ENCODE measurements at regions not wholly inside any gene's neighbourhood (a gene's known extent, or its start where the extent isn't known, plus 50 kb on each side); places are given as distances from the start of the nearest gene placed in this dataset.

DNA sequence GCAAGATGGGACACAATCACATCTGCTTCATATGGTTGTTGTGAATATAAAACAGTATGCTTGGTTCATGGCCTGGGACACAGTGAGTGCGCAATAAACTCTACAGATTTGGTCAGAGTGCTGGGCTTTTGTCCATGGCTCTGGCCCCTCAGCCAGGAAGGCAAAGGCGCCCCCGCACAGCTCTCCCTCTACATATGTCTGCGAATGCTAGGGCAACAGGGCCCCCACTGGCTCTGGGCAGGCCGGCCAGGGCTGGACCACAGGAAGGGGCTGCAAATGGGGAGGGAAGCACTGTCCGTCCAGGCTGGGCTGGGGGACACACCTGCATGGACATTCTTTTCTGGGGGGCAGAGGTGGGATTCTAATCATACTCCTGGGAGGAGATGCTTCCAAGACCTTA is 151.8 kb upstream of the MLN start:
- no peak overlapping the region for H3K4me3 ChIP-seq (ENCODE audit: low read depth in 1 of 3, low read length in 3 of 3)
- no peak for DNase-seq
- H3K4me1 ChIP-seq (ENCODE audit: control insufficient read depth in 3 of 3, insufficient read depth in 2 of 3, low read depth in 1 of 3, low read length in 2 of 3): peaks cover 0 to 10% (median 0%) of the 10 kb centered on the region in 3 donors
- 91 to 97% (median 95%) methylated on average over 6 of the region's 6 CpGs for WGBS, 3 donors
- H3K9me3 ChIP-seq (ENCODE audit: control insufficient read depth in 2 of 2, insufficient read depth in 1 of 2, low read depth in 1 of 2, low read length in 1 of 2): no peaks in the 10 kb centered on the region
- no peak for FAIRE-seq
- no peaks in the 10 kb centered on the region for H3K36me3 ChIP-seq (ENCODE audit: control insufficient read depth in 3 of 3, insufficient read depth in 2 of 3, low read depth in 1 of 3, low read length in 3 of 3)
- no peaks in the 10 kb centered on the region for H3K27me3 ChIP-seq (ENCODE audit: control insufficient read depth in 3 of 3, insufficient read depth in 3 of 3, low read length in 3 of 3)
- H3K27ac ChIP-seq (ENCODE audit: low read depth in 1 of 3, low read length in 2 of 3): no peak overlapping the region

GRCh38 chr6:33954453-33954852 is 150.7 kb upstream of the MLN start:
- Histone ChIP-seq H3K4me1 (ENCODE audit: control insufficient read depth in 3 of 3, insufficient read depth in 2 of 3, low read depth in 1 of 3, low read length in 2 of 3) (peaks cover 0 to 16% (median 0%) of the 10 kb centered on the region in 3 donors), H3K27me3 (ENCODE audit: control insufficient read depth in 3 of 3, insufficient read depth in 3 of 3, low read length in 3 of 3) (no peaks in the 10 kb centered on the region), H3K4me3 (ENCODE audit: low read depth in 1 of 3, low read length in 3 of 3) (no peak overlapping the region), H3K27ac (ENCODE audit: low read depth in 1 of 3, low read length in 2 of 3) (no peak overlapping the region), H3K36me3 (ENCODE audit: control insufficient read depth in 3 of 3, insufficient read depth in 2 of 3, low read depth in 1 of 3, low read length in 3 of 3) (no peaks in the 10 kb centered on the region), H3K9me3 (ENCODE audit: control insufficient read depth in 2 of 2, insufficient read depth in 1 of 2, low read depth in 1 of 2, low read length in 1 of 2) (no peaks in the 10 kb centered on the region)
- no peak for FAIRE-seq
- WGBS, 3 donors: 54 to 72% (median 62%) methylated on average over 3 of the region's 3 CpGs
- DNase-seq: no peak

- Histone ChIP-seq H3K9me3 (ENCODE audit: control insufficient read depth in 2 of 2, insufficient read depth in 1 of 2, low read depth in 1 of 2, low read length in 1 of 2) (no peaks in the 10 kb centered on the region), H3K4me3 (ENCODE audit: low read depth in 1 of 3, low read length in 3 of 3) (no peak overlapping the region), H3K4me1 (ENCODE audit: control insufficient read depth in 3 of 3, insufficient read depth in 2 of 3, low read depth in 1 of 3, low read length in 2 of 3) (peaks cover 0 to 16% (median 0%) of the 10 kb centered on the region in 3 donors), H3K27ac (ENCODE audit: low read depth in 1 of 3, low read length in 2 of 3) (no peak overlapping the region), H3K27me3 (ENCODE audit: control insufficient read depth in 3 of 3, insufficient read depth in 3 of 3, low read length in 3 of 3) (no peaks in the 10 kb centered on the region), H3K36me3 (ENCODE audit: control insufficient read depth in 3 of 3, insufficient read depth in 2 of 3, low read depth in 1 of 3, low read length in 3 of 3) (no peaks in the 10 kb centered on the region)
- 50 to 55% (median 51%) methylated on average over 3 of the region's 3 CpGs for WGBS, 3 donors
- no peak for FAIRE-seq
- DNase-seq: no peak
Measured at GRCh38 chr6:33953171-33953570, 149.4 kb upstream of the MLN start.

- no peak for DNase-seq
- H3K27ac ChIP-seq (ENCODE audit: low read depth in 1 of 3, low read length in 2 of 3): no peak overlapping the region
- H3K36me3 ChIP-seq (ENCODE audit: control insufficient read depth in 3 of 3, insufficient read depth in 2 of 3, low read depth in 1 of 3, low read length in 3 of 3): no peaks in the 10 kb centered on the region
- 74 to 87% (median 87%) methylated on average over 4 of the region's 4 CpGs for WGBS, 3 donors
- H3K27me3 ChIP-seq (ENCODE audit: control insufficient read depth in 3 of 3, insufficient read depth in 3 of 3, low read length in 3 of 3): no peaks in the 10 kb centered on the region
- peaks cover 0 to 16% (median 0%) of the 10 kb centered on the region in 3 donors for H3K4me1 ChIP-seq (ENCODE audit: control insufficient read depth in 3 of 3, insufficient read depth in 2 of 3, low read depth in 1 of 3, low read length in 2 of 3)
- FAIRE-seq: no peak
- H3K4me3 ChIP-seq (ENCODE audit: low read depth in 1 of 3, low read length in 3 of 3): no peak overlapping the region
- H3K9me3 ChIP-seq (ENCODE audit: control insufficient read depth in 2 of 2, insufficient read depth in 1 of 2, low read depth in 1 of 2, low read length in 1 of 2): no peaks in the 10 kb centered on the region
Measured at GRCh38 chr6:33952016-33952415, 148.2 kb upstream of the MLN start.

GRCh38 chr6:33950891-33951889 is 147.4 kb upstream of the MLN start:
- peak overlapping the region in 2 of 3 donors; percentile 52 to 55 for H3K27ac ChIP-seq (ENCODE audit: low read depth in 1 of 3, low read length in 2 of 3)
- 71 to 81% (median 71%) methylated on average over 25 of the region's 25 CpGs for WGBS, 3 donors
- DNase-seq: peak in 1 of 2 donors; percentile 58
- no peaks in the 10 kb centered on the region for H3K36me3 ChIP-seq (ENCODE audit: control insufficient read depth in 3 of 3, insufficient read depth in 2 of 3, low read depth in 1 of 3, low read length in 3 of 3)
- no peaks in the 10 kb centered on the region for H3K9me3 ChIP-seq (ENCODE audit: control insufficient read depth in 2 of 2, insufficient read depth in 1 of 2, low read depth in 1 of 2, low read length in 1 of 2)
- H3K4me3 ChIP-seq (ENCODE audit: low read depth in 1 of 3, low read length in 3 of 3): no peak overlapping the region
- no peak for FAIRE-seq
- no peaks in the 10 kb centered on the region for H3K27me3 ChIP-seq (ENCODE audit: control insufficient read depth in 3 of 3, insufficient read depth in 3 of 3, low read length in 3 of 3)
- peaks cover 0 to 16% (median 0%) of the 10 kb centered on the region in 3 donors for H3K4me1 ChIP-seq (ENCODE audit: control insufficient read depth in 3 of 3, insufficient read depth in 2 of 3, low read depth in 1 of 3, low read length in 2 of 3)

- Histone ChIP-seq H3K4me3 (ENCODE audit: low read depth in 1 of 3, low read length in 3 of 3) (no peak overlapping the region), H3K36me3 (ENCODE audit: control insufficient read depth in 3 of 3, insufficient read depth in 2 of 3, low read depth in 1 of 3, low read length in 3 of 3) (no peaks in the 10 kb centered on the region), H3K4me1 (ENCODE audit: control insufficient read depth in 3 of 3, insufficient read depth in 2 of 3, low read depth in 1 of 3, low read length in 2 of 3) (peaks cover 0 to 16% (median 0%) of the 10 kb centered on the region in 3 donors), H3K9me3 (ENCODE audit: control insufficient read depth in 2 of 2, insufficient read depth in 1 of 2, low read depth in 1 of 2, low read length in 1 of 2) (no peaks in the 10 kb centered on the region), H3K27ac (ENCODE audit: low read depth in 1 of 3, low read length in 2 of 3) (peak overlapping the region in 1 of 3 donors; percentile 52), H3K27me3 (ENCODE audit: control insufficient read depth in 3 of 3, insufficient read depth in 3 of 3, low read length in 3 of 3) (no peaks in the 10 kb centered on the region)
- WGBS, 3 donors: 17 to 50% (median 24%) methylated on average over 2 of the region's 2 CpGs
- DNase-seq (peak; percentile 74 to 83), FAIRE-seq (no peak)
Measured at GRCh38 chr6:33950472-33950881, 146.7 kb upstream of the MLN start.

DNA sequence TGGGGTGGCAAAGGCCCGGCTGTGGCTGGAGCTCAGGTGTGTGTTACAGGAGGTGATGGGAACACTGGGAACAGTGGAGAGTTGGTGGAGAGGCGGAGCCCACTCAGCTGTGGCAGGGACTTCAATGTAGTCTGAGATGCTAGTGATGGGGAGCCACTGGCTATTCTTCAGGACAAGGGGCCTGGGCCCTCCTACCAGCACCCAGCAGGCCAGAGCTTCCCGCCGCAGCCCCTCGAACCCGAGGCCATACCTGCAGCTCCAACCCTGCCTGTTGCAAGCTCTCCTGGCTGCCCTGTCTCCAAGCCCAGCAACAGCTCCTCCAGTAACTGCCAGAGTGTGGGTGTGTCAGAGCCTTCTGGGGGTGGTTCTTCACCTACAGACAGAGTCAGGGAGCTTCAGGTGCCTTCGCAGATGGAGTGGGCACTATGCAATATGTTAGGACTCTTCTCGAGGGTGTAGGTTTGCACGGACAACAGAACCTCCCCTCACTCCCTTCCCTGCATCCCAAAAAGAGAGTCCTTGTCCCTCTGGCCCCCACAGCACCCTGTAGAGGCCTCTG is 146.2 kb upstream of the MLN start:
- H3K4me1 ChIP-seq (ENCODE audit: control insufficient read depth in 3 of 3, insufficient read depth in 2 of 3, low read depth in 1 of 3, low read length in 2 of 3): peaks cover 0 to 18% (median 0%) of the 10 kb centered on the region in 3 donors
- H3K27me3 ChIP-seq (ENCODE audit: control insufficient read depth in 3 of 3, insufficient read depth in 3 of 3, low read length in 3 of 3): no peaks in the 10 kb centered on the region
- no peaks in the 10 kb centered on the region for H3K36me3 ChIP-seq (ENCODE audit: control insufficient read depth in 3 of 3, insufficient read depth in 2 of 3, low read depth in 1 of 3, low read length in 3 of 3)
- H3K27ac ChIP-seq (ENCODE audit: low read depth in 1 of 3, low read length in 2 of 3): peak overlapping the region in 1 of 3 donors; percentile 29
- H3K9me3 ChIP-seq (ENCODE audit: control insufficient read depth in 2 of 2, insufficient read depth in 1 of 2, low read depth in 1 of 2, low read length in 1 of 2): no peaks in the 10 kb centered on the region
- H3K4me3 ChIP-seq (ENCODE audit: low read depth in 1 of 3, low read length in 3 of 3): no peak overlapping the region
- DNase-seq: peak in 1 of 2 donors; percentile 16
- WGBS, 3 donors: 41 to 71% (median 49%) methylated on average over 9 of the region's 9 CpGs
- no peak for FAIRE-seq

GRCh38 chr6:33949111-33949510 is 145.3 kb upstream of the MLN start:
- H3K9me3 ChIP-seq (ENCODE audit: control insufficient read depth in 2 of 2, insufficient read depth in 1 of 2, low read depth in 1 of 2, low read length in 1 of 2): no peaks in the 10 kb centered on the region
- peaks cover 0 to 20% (median 0%) of the 10 kb centered on the region in 3 donors for H3K4me1 ChIP-seq (ENCODE audit: control insufficient read depth in 3 of 3, insufficient read depth in 2 of 3, low read depth in 1 of 3, low read length in 2 of 3)
- no peak overlapping the region for H3K4me3 ChIP-seq (ENCODE audit: low read depth in 1 of 3, low read length in 3 of 3)
- DNase-seq (no peak), FAIRE-seq (no peak)
- 85 to 93% (median 89%) methylated on average over 5 of the region's 5 CpGs for WGBS, 3 donors
- H3K27ac ChIP-seq (ENCODE audit: low read depth in 1 of 3, low read length in 2 of 3): no peak overlapping the region
- H3K27me3 ChIP-seq (ENCODE audit: control insufficient read depth in 3 of 3, insufficient read depth in 3 of 3, low read length in 3 of 3): no peaks in the 10 kb centered on the region
- H3K36me3 ChIP-seq (ENCODE audit: control insufficient read depth in 3 of 3, insufficient read depth in 2 of 3, low read depth in 1 of 3, low read length in 3 of 3): no peaks in the 10 kb centered on the region
